Keratinocyte (primary cell): ENCODE measurements at regions not wholly inside any gene's neighbourhood (a gene's known extent, or its start where the extent isn't known, plus 50 kb on each side); places are given as distances from the start of the nearest gene placed in this dataset.

Experiments used
- CTCF ChIP-seq, 3 experiments: IDR thresholded peaks in 1 of 3; conservative IDR thresholded peaks in 1 of 3; optimal IDR thresholded peaks in 1 of 3; 2 replicates in 2 of 3; 3 replicates in 1 of 3; pipeline versions ENCODE3 to v1.5.1; 2011; ENCODE audit warnings: low read length in 3 of 3, mild to moderate bottlenecking in 3 of 3, moderate library complexity in 2 of 3, control low read depth in 1 of 3, inconsistent platforms in 1 of 3; ENCODE audit not compliant: insufficient read depth in 2 of 3; ENCODE audit errors: extremely low read depth in 1 of 3
- EZH2 ChIP-seq: IDR thresholded peaks from one replicate; pipeline ENCODE4 v1.6.1; 2012; ENCODE audit warnings: inconsistent platforms, mild to moderate bottlenecking, low read length, moderate library complexity

GRCh38 chr6:54689620-54690019 is 157.0 kb upstream of the FAM83B start:
- TF ChIP-seq CTCF (optimal IDR thresholded peaks at IDR 0.05 in 1 of 3, IDR thresholded peaks at IDR 0.05 in 1 of 3, conservative IDR thresholded peaks at IDR 0.05 in 1 of 3; ENCODE audit: extremely low read depth in 1 of 3, insufficient read depth in 2 of 3, low read length in 3 of 3) (no peak), EZH2 (no peak)
